PC-3 (cell line): ENCODE measurements at regions not wholly inside any gene's neighbourhood (a gene's known extent, or its start where the extent isn't known, plus 50 kb on each side); places are given as distances from the start of the nearest gene placed in this dataset.

Experiments
- ATAC-seq: fragments of 200-7000 bp; cut with Tn5 transposase; 2 replicates; pipeline ENCODE4 v1.9.1; 2020; ENCODE audit warnings: mild to moderate bottlenecking, moderate library complexity
- BruUV-seq: library from RNA; stranded (reverse); fragments of 400-500 nt; replicated peaks from 2 replicates; lab custom pipeline; 2021; lab: Mats Ljungman, UMichigan
- CTCF ChIA-PET: fragments of 300-600 bp; sonication (Branson Sonifier 250); formaldehyde crosslinking; loops from one replicate; lab custom pipeline; 2022; ENCODE audit warnings: antibody characterized with exemption; lab: Charles Lee
- POLR2A ChIA-PET: fragments of 300-600 bp; sonication (Branson Sonifier 250); formaldehyde crosslinking; loops from one replicate; lab custom pipeline; 2022; ENCODE audit warnings: antibody characterized with exemption; ENCODE audit not compliant: unreplicated experiment; lab: Charles Lee
- DNase-seq: peaks from one replicate; pipeline ENCODE4 v3.0.0-alpha.2; 2015
- H2AFZ ChIP-seq: fragments of 300-600 bp; sonication (generic); 2 replicates; pipeline ENCODE4 v1.6.0; 2016; ENCODE audit warnings: antibody characterized with exemption, low read length
- H3F3A ChIP-seq: fragments of 300-600 bp; sonication (generic); one replicate; pipeline ENCODE4 v1.6.0; 2017; ENCODE audit warnings: antibody characterized with exemption, low read length, control low read depth, mild to moderate bottlenecking; ENCODE audit not compliant: unreplicated experiment
- H3K27ac ChIP-seq: fragments of 300-600 bp; sonication (generic); 2 replicates; pipeline ENCODE4 v1.5.1; 2016; ENCODE audit warnings: mild to moderate bottlenecking, low read length
- H3K27me3 ChIP-seq: fragments of 300-600 bp; sonication (generic); 2 replicates; pipeline ENCODE4 v1.6.1; 2016; ENCODE audit warnings: low read length, mixed read lengths
- H3K36me3 ChIP-seq: fragments of 300-600 bp; sonication (generic); 2 replicates; pipeline ENCODE4 v1.6.1; 2016; ENCODE audit warnings: low read depth, mixed run types, low read length, mixed read lengths
- H3K4me1 ChIP-seq: fragments of 300-600 bp; sonication (generic); 2 replicates; pipeline ENCODE4 v1.5.1; 2016; ENCODE audit warnings: low read length; ENCODE audit not compliant: insufficient read depth
- H3K4me2 ChIP-seq: fragments of 300-600 bp; sonication (generic); 2 replicates; pipeline ENCODE4 v1.6.0; 2016; ENCODE audit warnings: low read length
- H3K4me3 ChIP-seq: fragments of 300-600 bp; sonication (generic); 2 replicates; pipeline ENCODE4 v1.5.1; 2016; ENCODE audit warnings: mild to moderate bottlenecking, low read length, mixed read lengths
- H3K79me2 ChIP-seq: fragments of 300-600 bp; sonication (generic); 2 replicates; pipeline ENCODE4 v1.6.1; 2017; ENCODE audit warnings: low read length, mixed read lengths
- H3K9ac ChIP-seq: fragments of 300-600 bp; sonication (generic); 2 replicates; pipeline ENCODE4 v1.6.0; 2016; ENCODE audit warnings: mild to moderate bottlenecking, low read length
- H3K9me2 ChIP-seq: fragments of 300-600 bp; sonication (generic); replicated peaks from 2 replicates; pipeline ENCODE4 v1.6.1; 2016; ENCODE audit warnings: mixed run types, low read length, mixed read lengths
- H3K9me3 ChIP-seq: fragments of 300-600 bp; sonication (generic); 2 replicates; pipeline ENCODE4 v1.6.1; 2016; ENCODE audit warnings: low read length, mixed read lengths
- H4K20me1 ChIP-seq: fragments of 300-600 bp; sonication (generic); 2 replicates; pipeline ENCODE4 v1.6.1; 2016; ENCODE audit warnings: low read length, mixed read lengths
- CTCF ChIP-seq: fragments of 300-600 bp; sonication (generic); conservative IDR thresholded peaks from 2 replicates; pipeline ENCODE4 v1.5.1; 2017; ENCODE audit warnings: antibody characterized with exemption, low read depth, mild to moderate bottlenecking, low read length
- EZH2 ChIP-seq: fragments of 300-600 bp; sonication (generic); IDR thresholded peaks from one replicate; pipeline ENCODE4 v1.6.1; 2017; ENCODE audit warnings: antibody characterized with exemption, mild to moderate bottlenecking, low read length; ENCODE audit not compliant: unreplicated experiment
- EZH2phosphoT487 ChIP-seq: fragments of 300-600 bp; sonication (generic); IDR thresholded peaks from 2 replicates; pipeline ENCODE4 v1.6.1; 2018; ENCODE audit warnings: mild to moderate bottlenecking, antibody characterized with exemption, low read length, borderline replicate concordance
- intact Hi-C: fragments of 100-400 bp; cut with micrococcal nuclease; formaldehyde crosslinking; loops from 2 replicates; pipeline ENCODE4 v1.9.0; 2023

GRCh38 chr18:30208546-30208945 lies 834.0 kb downstream of the DSC3 start:
- H3K4me3 ChIP-seq: no peak overlapping the region
- no peak for ATAC-seq

GRCh38 chr18:30192216-30192615 lies 850.3 kb downstream of the DSC3 start:
- no peak overlapping the region for H3K4me2 ChIP-seq
- H4K20me1 ChIP-seq: no peaks in the 10 kb centered on the region
- H3F3A ChIP-seq: no peaks in the 10 kb centered on the region
- H3K9ac ChIP-seq: no peak overlapping the region
- H3K4me1 ChIP-seq: no peaks in the 10 kb centered on the region
- no peaks in the 10 kb centered on the region for H3K9me2 ChIP-seq
- BruUV-seq: no TSS peak
- no peak overlapping the region for H3K27ac ChIP-seq
- H3K27me3 ChIP-seq: no peaks in the 10 kb centered on the region
- CTCF ChIA-PET: no interaction called here
- no peak overlapping the region for H3K4me3 ChIP-seq
- H2AFZ ChIP-seq: no peak overlapping the region
- TF ChIP-seq CTCF (peak; percentile 34; the same call in 1 of the 2 replicates), EZH2 (no peak)
- H3K36me3 ChIP-seq: no peaks in the 10 kb centered on the region
- DNase-seq (no peak), ATAC-seq (no peak)
- H3K9me3 ChIP-seq: no peaks in the 10 kb centered on the region
- no peaks in the 10 kb centered on the region for H3K79me2 ChIP-seq
- intact Hi-C loops: no loop called here
- POLR2A ChIA-PET: no interaction called here

More at GRCh38 chr18:30208546-30208945, 834.0 kb downstream of the DSC3 start:
- TF ChIP-seq EZH2 (no peak), EZH2phosphoT487 (no peak), CTCF (no peak)
- no peaks in the 10 kb centered on the region for H3K36me3 ChIP-seq
- no peaks in the 10 kb centered on the region for H3F3A ChIP-seq
- H3K79me2 ChIP-seq: no peaks in the 10 kb centered on the region
- no peaks in the 10 kb centered on the region for H3K9me2 ChIP-seq
- intact Hi-C loops: no loop called here
- ChIA-PET CTCF (no interaction called here), POLR2A (no interaction called here)
- H3K27ac ChIP-seq: no peak overlapping the region
- H2AFZ ChIP-seq: no peak overlapping the region
- no peak overlapping the region for H3K4me2 ChIP-seq
- BruUV-seq: no TSS peak
- DNase-seq: no peak
- H3K9ac ChIP-seq: no peak overlapping the region
- H3K4me1 ChIP-seq: peaks cover 4% of the 10 kb centered on the region; the same call in 1 of the 2 replicates
- no peaks in the 10 kb centered on the region for H3K27me3 ChIP-seq
- H3K9me3 ChIP-seq: no peaks in the 10 kb centered on the region
- no peaks in the 10 kb centered on the region for H4K20me1 ChIP-seq

GRCh38 chr18:30186245-30186644 lies 856.3 kb downstream of the DSC3 start:
- intact Hi-C loops: no loop called here
- Histone ChIP-seq H3K27me3 (no peaks in the 10 kb centered on the region), H3K4me1 (no peaks in the 10 kb centered on the region), H3K36me3 (no peaks in the 10 kb centered on the region), H2AFZ (no peak overlapping the region), H3K9me2 (no peaks in the 10 kb centered on the region), H4K20me1 (no peaks in the 10 kb centered on the region), H3K4me2 (no peak overlapping the region), H3K9ac (no peak overlapping the region), H3K4me3 (no peak overlapping the region), H3K9me3 (no peaks in the 10 kb centered on the region), H3K27ac (no peak overlapping the region), H3K79me2 (no peaks in the 10 kb centered on the region), H3F3A (no peaks in the 10 kb centered on the region)
- BruUV-seq: no TSS peak
- ChIA-PET POLR2A (no interaction called here), CTCF (no interaction called here)
- TF ChIP-seq CTCF (no peak), EZH2phosphoT487 (no peak), EZH2 (no peak)
- DNase-seq (no peak), ATAC-seq (no peak)
